GM21576 (cell line): ENCODE measurements at regions not wholly inside any gene's neighbourhood (a gene's known extent, or its start where the extent isn't known, plus 50 kb on each side); places are given as distances from the start of the nearest gene placed in this dataset.
"Not testable (repeated sequence)": the region's sequence is repeated elsewhere in the genome, so short reads cannot be mapped to it uniquely, and the experiment has no call there.

Experiments
- ATAC-seq: cut with Tn5 transposase; IDR thresholded peaks from one replicate; pipeline ENCODE4 v1.9.1; 2021; ENCODE audit warnings: mild to moderate bottlenecking, moderate library complexity; ENCODE audit not compliant: unreplicated experiment

- ATAC-seq: no peak
These were observed 265.8 kb upstream of the TRPC7 start for GRCh38 chr5:136631186-136631585.

- ATAC-seq: no peak
These were observed 263.9 kb upstream of the TRPC7 start for GRCh38 chr5:136629125-136629792.

- ATAC-seq: no peak
These were observed 261.2 kb upstream of the TRPC7 start for GRCh38 chr5:136626531-136626930.

GRCh38 chr5:136622747-136623146 lies 257.4 kb upstream of the TRPC7 start:
- no peak for ATAC-seq

- ATAC-seq: no peak
These were observed 256.4 kb upstream of the TRPC7 start for GRCh38 chr5:136621743-136622142.

GRCh38 chr5:136620621-136621020 lies 255.3 kb upstream of the TRPC7 start:
- no peak for ATAC-seq

- no peak for ATAC-seq
These were observed 254.7 kb upstream of the TRPC7 start for GRCh38 chr5:136620016-136620419.

- ATAC-seq: no peak
These were observed 254.2 kb upstream of the TRPC7 start for GRCh38 chr5:136619556-136619955.

GRCh38 chr5:136615251-136616119 lies 250.1 kb upstream of the TRPC7 start:
- no peak for ATAC-seq

GRCh38 chr5:136613230-136613629 lies 247.9 kb upstream of the TRPC7 start:
- ATAC-seq: no peak

- ATAC-seq: no peak
These were observed 240.3 kb upstream of the TRPC7 start for GRCh38 chr5:136605638-136606037.

- no peak for ATAC-seq
These were observed 235.0 kb upstream of the TRPC7 start for GRCh38 chr5:136600306-136600705.

GRCh38 chr5:136598802-136599404 lies 233.6 kb upstream of the TRPC7 start:
- ATAC-seq: no peak

GRCh38 chr5:136594416-136594815 lies 229.1 kb upstream of the TRPC7 start:
- no peak for ATAC-seq

- ATAC-seq: no peak
These were observed 225.2 kb upstream of the TRPC7 start for GRCh38 chr5:136590581-136590980.

- ATAC-seq: no peak
These were observed 220.9 kb upstream of the TRPC7 start for GRCh38 chr5:136586196-136586595.

GRCh38 chr5:136584474-136584873 lies 219.1 kb upstream of the TRPC7 start:
- ATAC-seq: no peak

GRCh38 chr5:136579238-136579637 lies 213.9 kb upstream of the TRPC7 start:
- no peak for ATAC-seq

GRCh38 chr5:136569875-136570274 lies 204.5 kb upstream of the TRPC7 start:
- ATAC-seq: not testable (repeated sequence)

- not testable (repeated sequence) for ATAC-seq
These were observed 200.1 kb upstream of the TRPC7 start for GRCh38 chr5:136565457-136565856.

- not testable (repeated sequence) for ATAC-seq
These were observed 199.7 kb upstream of the TRPC7 start for GRCh38 chr5:136565050-136565449.

GRCh38 chr5:136564431-136564830 lies 199.1 kb upstream of the TRPC7 start:
- not testable (repeated sequence) for ATAC-seq
